Non-pigmented ciliary epithelial cell (primary cell): ENCODE measurements at regions not wholly inside any gene's neighbourhood (a gene's known extent, or its start where the extent isn't known, plus 50 kb on each side); places are given as distances from the start of the nearest gene placed in this dataset.
"Not testable (repeated sequence)": the region's sequence is repeated elsewhere in the genome, so short reads cannot be mapped to it uniquely, and the experiment has no call there.

Experiments used
- DNase-seq: peaks from one replicate; pipeline ENCODE4 v3.0.0-alpha.2; 2010; ENCODE audit warnings: low read depth

GRCh38 chr3:147672035-147672434 is 262.9 kb downstream of the ZIC1 start:
- no peak for DNase-seq

GRCh38 chr3:147672436-147672835 is 263.3 kb downstream of the ZIC1 start:
- no peak for DNase-seq

- no peak for DNase-seq
Measured at GRCh38 chr3:147675761-147676160, 266.6 kb downstream of the ZIC1 start.

GRCh38 chr3:147680837-147681483 is 271.8 kb downstream of the ZIC1 start:
- DNase-seq: no peak

GRCh38 chr3:147688868-147689267 is 279.7 kb downstream of the ZIC1 start:
- no peak for DNase-seq

- DNase-seq: peak; percentile 27
Measured at GRCh38 chr3:147699175-147699838, 290.1 kb downstream of the ZIC1 start.

GRCh38 chr3:147701195-147701594 is 292.0 kb downstream of the ZIC1 start:
- DNase-seq: no peak

GRCh38 chr3:147702509-147702908 is 293.3 kb downstream of the ZIC1 start:
- DNase-seq: no peak

GRCh38 chr3:147705651-147706051 is 296.5 kb downstream of the ZIC1 start:
- DNase-seq: no peak

GRCh38 chr3:147710753-147711152 is 301.6 kb downstream of the ZIC1 start:
- DNase-seq: not testable (repeated sequence)

GRCh38 chr3:147712357-147712756 is 303.2 kb downstream of the ZIC1 start:
- DNase-seq: no peak

GRCh38 chr3:147712758-147713157 is 303.6 kb downstream of the ZIC1 start:
- peak; percentile 13 for DNase-seq

- DNase-seq: no peak
Measured at GRCh38 chr3:147713234-147714133, 304.3 kb downstream of the ZIC1 start.

GRCh38 chr3:147729641-147730040 is 320.5 kb downstream of the ZIC1 start:
- DNase-seq: no peak

- DNase-seq: no peak
Measured at GRCh38 chr3:147730284-147730683, 321.1 kb downstream of the ZIC1 start.

GRCh38 chr3:147733217-147733616 is 324.1 kb downstream of the ZIC1 start:
- no peak for DNase-seq

GRCh38 chr3:147735616-147736015 is 326.5 kb downstream of the ZIC1 start:
- DNase-seq: no peak

- DNase-seq: no peak
Measured at GRCh38 chr3:147736226-147736625, 327.1 kb downstream of the ZIC1 start.

GRCh38 chr3:147737376-147737775 is 328.2 kb downstream of the ZIC1 start:
- DNase-seq: no peak

GRCh38 chr3:147740928-147741327 is 331.8 kb downstream of the ZIC1 start:
- no peak for DNase-seq

GRCh38 chr3:147744967-147745366 is 335.8 kb downstream of the ZIC1 start:
- no peak for DNase-seq

GRCh38 chr3:147755310-147755709 is 346.1 kb downstream of the ZIC1 start:
- no peak for DNase-seq

- no peak for DNase-seq
Measured at GRCh38 chr3:147756476-147756875, 347.3 kb downstream of the ZIC1 start.
